NCI-H2081 treated with DMSO at 0.1 percent for 48 hours (cell line): ENCODE measurements at regions not wholly inside any gene's neighbourhood (a gene's known extent, or its start where the extent isn't known, plus 50 kb on each side); places are given as distances from the start of the nearest gene placed in this dataset.
"Not testable (repeated sequence)": the region's sequence is repeated elsewhere in the genome, so short reads cannot be mapped to it uniquely, and the experiment has no call there.

Source experiments
- DNase-seq: peaks from one replicate; lab custom pipeline; 2025; lab: John Stamatoyannopoulos, UW

DNA sequence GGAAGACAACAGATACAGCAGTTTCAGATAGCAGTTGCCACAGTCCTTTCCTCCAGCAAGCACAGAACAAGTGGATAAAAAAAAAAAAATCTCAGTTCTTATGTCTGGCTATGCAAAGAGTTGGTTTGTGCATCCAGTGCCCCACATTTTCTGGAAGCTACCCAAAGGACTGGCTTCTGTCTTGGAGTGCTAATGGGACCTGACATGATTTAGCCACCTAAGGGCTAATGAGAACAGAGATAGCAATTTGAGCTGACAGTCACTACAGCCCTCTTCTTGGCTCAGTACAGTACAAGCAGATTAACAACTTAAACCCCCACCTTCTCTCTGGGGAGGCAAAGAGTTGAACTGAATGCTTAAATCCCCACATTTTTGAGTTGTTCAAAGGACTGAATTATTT lies 976.8 kb downstream of the TBC1D32 start:
- no peak for DNase-seq

DNA sequence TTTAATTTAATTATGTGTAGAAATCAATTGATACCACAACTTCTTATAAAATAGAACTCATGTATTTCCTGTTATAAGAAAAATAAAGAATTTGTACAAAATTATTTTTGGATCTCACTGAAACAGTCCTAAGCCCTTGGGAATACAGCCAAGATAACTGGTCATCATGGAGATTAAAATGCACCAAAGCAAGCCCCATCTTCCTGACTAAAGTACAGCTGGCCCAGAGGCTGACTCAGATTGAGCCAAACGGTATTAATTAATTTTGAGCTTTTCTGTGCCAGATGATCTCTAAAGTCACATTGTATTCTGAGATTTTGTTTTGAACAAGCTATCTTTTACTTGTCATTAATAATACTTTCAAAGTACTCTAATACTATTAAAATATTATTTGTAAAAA lies 978.5 kb downstream of the TBC1D32 start:
- no peak for DNase-seq

GRCh38 chr6:120354452-120355098 lies 979.7 kb downstream of the TBC1D32 start:
- no peak for DNase-seq

DNA sequence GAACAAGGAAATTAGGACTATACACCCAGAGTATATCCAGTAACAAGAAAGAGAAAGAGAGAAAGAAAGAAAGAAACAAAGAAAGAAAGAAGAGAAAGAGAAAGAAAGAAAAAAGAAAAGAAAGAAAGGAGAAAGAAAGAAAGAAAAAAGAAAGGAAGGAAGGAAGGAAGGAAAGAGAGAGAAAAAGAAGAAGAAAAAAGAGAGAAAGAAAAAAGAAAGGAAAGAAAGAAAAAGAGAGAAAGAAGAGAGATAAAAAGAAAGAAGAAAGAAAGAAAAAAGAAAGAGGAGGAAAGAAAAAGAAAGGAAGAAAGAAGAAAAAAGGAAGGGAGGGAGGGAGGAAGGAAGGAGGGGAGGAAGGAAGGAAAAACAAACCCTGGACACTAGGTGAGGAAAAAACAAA lies 981.8 kb downstream of the TBC1D32 start:
- DNase-seq, result no peak

DNA sequence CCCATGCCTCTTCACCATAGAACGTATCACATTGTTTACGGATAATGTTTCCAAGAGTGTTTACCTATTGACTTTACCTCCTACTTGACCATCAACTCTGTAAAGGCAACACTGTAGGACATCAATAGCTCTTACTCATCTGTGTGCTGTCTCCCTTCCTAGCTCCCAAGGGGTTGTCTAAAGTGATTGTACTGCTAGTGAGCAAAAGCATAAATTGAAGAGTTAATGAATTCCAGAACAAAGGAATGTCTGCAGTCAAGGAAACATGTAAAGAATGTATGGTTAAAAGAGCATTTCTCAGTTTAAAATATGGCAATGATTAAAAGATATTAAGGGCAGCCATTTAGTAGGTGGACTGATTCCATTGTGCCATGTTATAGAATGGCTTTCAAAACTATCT lies 985.4 kb downstream of the TBC1D32 start:
- no peak for DNase-seq

GRCh38 chr6:120328521-120328920 lies 979.0 kb upstream of the MAN1A1 start:
- no peak for DNase-seq

- DNase-seq, result no peak
These were observed 971.1 kb upstream of the MAN1A1 start for GRCh38 chr6:120320481-120321162.

- DNase-seq, result no peak
These were observed 954.7 kb upstream of the MAN1A1 start for GRCh38 chr6:120304223-120304622.

DNA sequence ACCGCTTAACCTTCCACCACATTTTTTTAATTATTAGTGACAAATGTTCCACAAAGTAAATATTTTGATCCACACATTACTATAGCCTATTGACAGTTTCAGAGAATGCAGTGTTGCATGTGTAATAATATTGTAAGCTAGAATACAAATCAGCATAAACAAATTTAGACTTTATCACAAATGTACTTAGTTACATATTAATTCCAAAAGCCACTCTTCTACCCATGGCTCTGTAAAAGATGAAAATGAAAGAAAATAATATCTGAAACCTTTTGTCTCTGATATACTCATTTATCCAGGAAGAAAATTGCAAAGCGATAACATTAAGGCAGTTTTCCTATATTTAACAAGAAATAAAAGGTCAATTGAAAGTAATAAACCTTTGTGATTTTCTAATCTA lies 954.0 kb upstream of the MAN1A1 start:
- DNase-seq, result no peak

GRCh38 chr6:120302041-120302440 lies 952.5 kb upstream of the MAN1A1 start:
- no peak for DNase-seq

GRCh38 chr6:120290964-120291363 lies 941.4 kb upstream of the MAN1A1 start:
- no peak for DNase-seq

DNA sequence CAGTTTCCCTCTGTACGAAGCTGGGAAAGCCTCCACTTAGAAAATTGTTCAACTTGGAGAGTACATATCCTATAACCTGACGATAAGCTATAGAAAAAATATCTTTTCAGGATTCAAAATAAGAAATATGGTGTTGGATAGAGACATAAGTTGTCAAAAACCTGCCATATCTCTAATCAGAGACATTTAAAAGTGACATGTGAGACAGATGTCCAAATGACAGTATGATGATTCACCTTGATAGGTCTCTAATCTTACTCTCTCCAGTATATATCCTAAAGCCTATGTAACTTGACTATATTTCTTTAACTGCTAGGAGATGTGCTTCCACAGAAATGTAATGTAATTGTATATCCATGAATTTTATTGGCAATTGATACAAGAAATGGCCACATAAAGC lies 932.4 kb upstream of the MAN1A1 start:
- no peak for DNase-seq

- no peak for DNase-seq
These were observed 930.1 kb upstream of the MAN1A1 start for GRCh38 chr6:120279466-120280167.

- no peak for DNase-seq
These were observed 929.3 kb upstream of the MAN1A1 start for GRCh38 chr6:120278689-120279396.

DNA sequence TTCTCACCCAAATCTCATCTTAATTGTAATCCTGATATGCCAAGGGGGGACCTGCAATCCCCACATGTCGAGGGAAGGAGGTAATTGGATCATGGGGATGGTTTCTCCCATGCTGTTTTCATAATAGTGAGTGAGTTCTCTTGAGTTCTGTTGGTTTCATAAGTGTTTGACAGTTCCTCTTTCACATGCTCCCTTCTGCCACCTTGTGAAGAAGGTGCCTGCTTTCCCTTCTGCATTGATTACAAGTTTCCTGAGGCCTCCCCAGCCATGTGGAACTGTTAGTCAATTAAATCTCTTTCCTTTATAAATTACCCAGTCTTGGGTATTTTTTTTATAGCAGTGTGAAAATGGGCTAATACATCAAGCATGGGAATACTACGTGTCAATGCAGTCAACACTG lies 925.0 kb upstream of the MAN1A1 start:
- DNase-seq, result no peak

- no peak for DNase-seq
These were observed 923.9 kb upstream of the MAN1A1 start for GRCh38 chr6:120273411-120273810.

DNA sequence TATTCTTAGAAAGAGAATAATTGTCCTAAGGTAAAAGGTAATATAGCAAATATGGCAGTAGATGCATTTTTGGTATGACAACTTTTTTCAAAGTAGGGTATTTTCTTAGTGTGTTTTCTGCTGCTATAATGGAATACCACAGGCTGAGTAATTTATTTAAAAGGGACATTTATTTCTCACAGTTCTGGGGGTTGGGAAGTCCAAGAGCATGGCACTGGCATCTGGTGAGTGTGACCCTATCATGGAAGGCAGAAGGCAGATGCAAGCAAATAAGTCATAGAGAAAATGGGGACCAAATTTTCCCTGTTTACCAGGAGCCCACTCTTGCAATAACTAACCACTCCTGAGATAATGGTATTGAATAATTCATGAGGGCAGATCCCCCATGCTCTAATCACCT lies 922.5 kb upstream of the MAN1A1 start:
- DNase-seq, result no peak

DNA sequence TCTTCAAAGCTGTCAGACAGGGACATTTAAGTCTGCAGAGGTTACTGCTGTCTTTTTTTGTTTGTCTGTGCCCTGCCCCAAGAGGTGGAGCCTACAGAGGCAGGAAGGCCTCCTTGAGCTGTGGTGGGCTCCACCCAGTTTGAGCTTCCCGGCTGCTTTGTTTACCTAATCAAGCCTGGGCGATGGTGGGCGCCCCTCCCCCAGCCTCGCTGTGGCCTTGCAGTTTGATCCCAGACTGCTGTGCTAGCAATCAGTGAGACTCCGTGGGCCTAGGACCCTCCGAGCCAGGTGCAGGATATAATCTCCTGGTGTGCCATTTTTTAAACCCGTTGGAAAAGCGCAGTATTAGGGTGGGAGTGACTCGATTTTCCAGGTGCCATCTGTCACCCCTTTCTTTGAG lies 918.7 kb upstream of the MAN1A1 start:
- DNase-seq, result not testable (repeated sequence)

- no peak for DNase-seq
These were observed 912.8 kb upstream of the MAN1A1 start for GRCh38 chr6:120262354-120262753.

- DNase-seq, result no peak
These were observed 911.1 kb upstream of the MAN1A1 start for GRCh38 chr6:120260636-120261035.

DNA sequence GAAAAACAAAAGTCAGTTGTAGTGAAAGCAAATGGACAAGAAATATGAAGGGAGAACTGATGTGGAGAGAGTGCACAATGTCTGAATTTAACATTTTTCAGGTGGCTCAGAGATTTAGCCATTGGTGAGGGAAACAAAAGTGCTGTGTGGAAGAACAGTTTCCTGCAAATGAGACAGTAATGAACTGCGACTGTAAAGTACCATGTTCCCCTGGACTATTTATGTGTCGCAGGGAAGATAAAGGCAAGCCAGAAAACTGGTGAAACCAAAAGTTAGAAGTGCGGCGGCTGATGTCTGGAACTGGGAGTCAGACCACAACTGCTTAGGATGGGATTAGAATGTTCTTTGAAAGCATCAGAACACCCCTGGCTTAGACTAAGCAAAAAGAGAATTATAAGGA lies 905.1 kb upstream of the MAN1A1 start:
- no peak for DNase-seq

- DNase-seq, result no peak
These were observed 898.9 kb upstream of the MAN1A1 start for GRCh38 chr6:120248451-120248850.

- DNase-seq, result no peak
These were observed 887.7 kb upstream of the MAN1A1 start for GRCh38 chr6:120237221-120237620.
